ENCODE measurements at regions not wholly inside any gene's neighbourhood (a gene's known extent, or its start where the extent isn't known, plus 50 kb on each side); places are given as distances from the start of the nearest gene placed in this dataset.
"Not testable (repeated sequence)": the region's sequence is repeated elsewhere in the genome, so short reads cannot be mapped to it uniquely, and the experiment has no call there.

DNA sequence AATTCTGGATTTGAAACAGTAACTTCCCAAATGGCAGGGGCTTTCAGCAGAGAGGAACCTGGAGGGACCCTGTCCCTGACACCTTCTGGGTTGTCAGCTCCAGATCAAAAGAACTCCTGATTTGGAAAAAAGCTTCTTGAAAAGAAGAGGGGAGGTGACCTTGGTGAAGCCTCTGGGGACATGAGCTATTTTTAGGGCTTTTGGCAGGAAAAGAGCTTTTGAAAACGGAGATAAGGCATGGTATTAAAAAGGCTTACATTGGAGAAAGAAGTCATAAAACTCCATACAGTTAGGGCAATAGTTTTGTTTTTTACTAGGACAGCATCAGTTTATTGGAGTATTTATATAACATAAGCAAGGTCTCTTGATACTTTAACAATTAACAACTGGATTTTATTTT lies 72.5 kb upstream of the NIPA1 start:
- not testable (repeated sequence) for H3K79me2 ChIP-seq (ENCODE audit: control insufficient read depth, insufficient read depth, low read length); H3K36me3 ChIP-seq (ENCODE audit: control insufficient read depth, insufficient read depth, low read length); H2AFZ ChIP-seq (ENCODE audit: low read length); H3K27me3 ChIP-seq (ENCODE audit: control insufficient read depth, insufficient read depth, low read length); H3K4me2 ChIP-seq (ENCODE audit: extremely low read depth, insufficient read depth, low read length); H3K4me3 ChIP-seq (replicated peaks in 1 of 4; ENCODE audit: control extremely low read depth in 1 of 4, insufficient read depth in 1 of 4, low read depth in 3 of 4, low read length in 4 of 4); H3K4me1 ChIP-seq (ENCODE audit: control insufficient read depth, extremely low read depth, insufficient read depth, low read length); H3K9me3 ChIP-seq (ENCODE audit: control insufficient read depth, insufficient read depth, low read depth, low read length); H3K27ac ChIP-seq (ENCODE audit: insufficient read depth, low read length); DNase-seq (ENCODE audit: low read depth in 2 of 2); H4K20me1 ChIP-seq (ENCODE audit: control insufficient read depth, extremely low read depth, insufficient read depth, low read length); H3K9ac ChIP-seq (ENCODE audit: insufficient read depth, low read length)

DNA sequence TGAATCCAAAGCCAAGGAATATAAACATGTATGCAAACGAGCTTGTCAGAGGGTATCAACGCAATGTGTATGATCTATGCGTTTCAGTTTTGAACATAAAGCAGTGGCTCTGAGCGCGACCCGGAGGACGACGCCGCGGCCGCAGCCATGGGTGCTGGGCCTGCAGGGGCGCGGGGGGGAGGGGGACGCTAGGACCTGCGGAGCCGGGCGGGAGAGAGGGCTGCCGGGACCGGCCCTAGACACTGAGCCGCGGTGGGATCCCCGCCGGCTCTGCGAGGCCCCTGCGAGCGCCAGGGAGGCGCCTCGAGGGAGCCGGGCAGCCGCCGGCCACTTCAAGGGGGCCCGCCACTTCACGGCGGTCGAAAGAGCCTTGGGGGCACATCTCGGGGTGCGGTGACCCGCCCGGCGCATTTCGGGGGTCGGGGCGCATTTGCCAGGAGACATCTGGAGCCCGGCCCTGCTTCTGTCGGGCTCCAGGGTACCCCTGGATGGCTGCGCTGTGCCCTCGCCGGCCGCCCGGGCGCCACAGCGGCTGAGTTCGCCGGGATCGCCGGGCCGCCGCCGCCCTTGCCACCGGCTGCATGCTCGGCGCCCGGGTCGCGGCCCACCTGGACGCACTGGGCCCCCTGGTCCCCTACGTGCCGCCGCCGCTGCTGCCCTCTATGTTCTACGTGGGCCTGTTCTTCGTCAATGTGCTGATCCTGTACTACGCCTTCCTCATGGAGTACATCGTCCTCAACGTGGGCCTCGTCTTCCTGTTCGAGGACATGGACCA lies 71.9 kb upstream of the NIPA1 start:
- not testable (repeated sequence) for DNase-seq (ENCODE audit: low read depth in 2 of 2); H3K4me1 ChIP-seq (ENCODE audit: control insufficient read depth, extremely low read depth, insufficient read depth, low read length); H3K36me3 ChIP-seq (ENCODE audit: control insufficient read depth, insufficient read depth, low read length); H3K79me2 ChIP-seq (ENCODE audit: control insufficient read depth, insufficient read depth, low read length); H2AFZ ChIP-seq (ENCODE audit: low read length); H3K4me3 ChIP-seq (replicated peaks in 1 of 4; ENCODE audit: control extremely low read depth in 1 of 4, insufficient read depth in 1 of 4, low read depth in 3 of 4, low read length in 4 of 4); H3K4me2 ChIP-seq (ENCODE audit: extremely low read depth, insufficient read depth, low read length); H3K27me3 ChIP-seq (ENCODE audit: control insufficient read depth, insufficient read depth, low read length); H3K27ac ChIP-seq (ENCODE audit: insufficient read depth, low read length); H4K20me1 ChIP-seq (ENCODE audit: control insufficient read depth, extremely low read depth, insufficient read depth, low read length); H3K9ac ChIP-seq (ENCODE audit: insufficient read depth, low read length); H3K9me3 ChIP-seq (ENCODE audit: control insufficient read depth, insufficient read depth, low read depth, low read length)

DNA sequence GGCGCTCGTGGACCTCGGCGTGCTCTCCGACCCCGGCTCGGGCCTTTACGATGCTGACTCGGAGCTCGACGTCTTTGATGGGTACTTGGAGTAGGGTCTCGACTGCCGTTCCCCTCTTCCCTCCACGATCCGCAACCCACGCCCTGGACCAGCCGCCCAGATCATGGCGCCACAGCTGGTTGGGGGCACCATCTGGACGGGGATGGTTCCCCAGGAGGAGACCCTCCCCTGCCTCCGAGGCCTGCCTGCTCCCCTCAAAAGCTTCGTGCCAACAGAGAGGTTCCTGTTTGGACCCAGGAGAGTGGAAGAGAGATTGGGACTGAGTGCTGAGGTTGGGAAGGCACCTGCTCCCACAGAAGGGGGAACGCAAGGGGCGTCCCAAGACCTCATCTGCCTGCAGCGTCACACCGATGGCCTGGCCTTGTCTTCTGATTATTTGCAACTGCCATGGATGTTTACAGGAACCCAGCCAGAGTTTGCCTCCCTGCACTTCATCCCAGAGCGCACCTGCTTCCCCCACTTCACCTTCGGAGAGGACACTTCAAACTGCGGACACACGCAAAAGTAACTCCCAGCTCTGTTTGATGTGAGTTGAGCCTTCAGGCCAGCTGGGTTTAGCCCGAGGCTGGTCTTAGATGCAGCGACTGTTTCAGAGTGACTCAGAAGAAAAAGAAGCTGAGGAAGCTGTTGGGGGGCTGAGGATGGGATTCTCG lies 71.2 kb upstream of the NIPA1 start:
- H3K4me1 ChIP-seq (ENCODE audit: control insufficient read depth, extremely low read depth, insufficient read depth, low read length); DNase-seq (ENCODE audit: low read depth in 2 of 2); H3K27me3 ChIP-seq (ENCODE audit: control insufficient read depth, insufficient read depth, low read length); H3K36me3 ChIP-seq (ENCODE audit: control insufficient read depth, insufficient read depth, low read length); H3K4me3 ChIP-seq (replicated peaks in 1 of 4; ENCODE audit: control extremely low read depth in 1 of 4, insufficient read depth in 1 of 4, low read depth in 3 of 4, low read length in 4 of 4); H3K4me2 ChIP-seq (ENCODE audit: extremely low read depth, insufficient read depth, low read length); H3K79me2 ChIP-seq (ENCODE audit: control insufficient read depth, insufficient read depth, low read length); H3K9me3 ChIP-seq (ENCODE audit: control insufficient read depth, insufficient read depth, low read depth, low read length); H4K20me1 ChIP-seq (ENCODE audit: control insufficient read depth, extremely low read depth, insufficient read depth, low read length); H2AFZ ChIP-seq (ENCODE audit: low read length); H3K27ac ChIP-seq (ENCODE audit: insufficient read depth, low read length); H3K9ac ChIP-seq (ENCODE audit: insufficient read depth, low read length): not testable (repeated sequence)

DNA sequence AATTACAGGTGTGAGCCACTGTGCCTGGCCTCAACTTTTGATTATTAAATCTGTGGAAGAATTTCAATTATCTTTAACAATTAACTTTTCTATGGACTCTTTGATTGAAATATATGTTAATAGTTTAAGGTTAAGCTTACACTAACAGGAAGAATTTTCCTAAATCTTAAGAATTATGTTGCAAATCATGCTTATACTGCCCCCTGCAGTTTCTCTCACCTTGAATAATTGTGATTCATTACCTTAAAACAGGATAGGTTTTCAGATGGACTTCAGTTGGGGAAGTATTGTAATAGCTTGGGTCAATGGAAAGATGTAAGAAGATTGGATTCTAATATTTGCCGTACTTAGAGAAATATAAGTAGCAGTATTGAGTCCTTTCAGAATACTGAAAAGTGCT lies 66.5 kb upstream of the NIPA1 start:
- not testable (repeated sequence) for H3K27ac ChIP-seq (ENCODE audit: insufficient read depth, low read length); H3K27me3 ChIP-seq (ENCODE audit: control insufficient read depth, insufficient read depth, low read length); H3K79me2 ChIP-seq (ENCODE audit: control insufficient read depth, insufficient read depth, low read length); DNase-seq (ENCODE audit: low read depth in 2 of 2); H3K9me3 ChIP-seq (ENCODE audit: control insufficient read depth, insufficient read depth, low read depth, low read length); H3K4me1 ChIP-seq (ENCODE audit: control insufficient read depth, extremely low read depth, insufficient read depth, low read length); H3K36me3 ChIP-seq (ENCODE audit: control insufficient read depth, insufficient read depth, low read length); H3K9ac ChIP-seq (ENCODE audit: insufficient read depth, low read length); H4K20me1 ChIP-seq (ENCODE audit: control insufficient read depth, extremely low read depth, insufficient read depth, low read length); H2AFZ ChIP-seq (ENCODE audit: low read length); H3K4me3 ChIP-seq (replicated peaks in 1 of 4; ENCODE audit: control extremely low read depth in 1 of 4, insufficient read depth in 1 of 4, low read depth in 3 of 4, low read length in 4 of 4); H3K4me2 ChIP-seq (ENCODE audit: extremely low read depth, insufficient read depth, low read length)
- TF ChIP-seq, protein P1, sequence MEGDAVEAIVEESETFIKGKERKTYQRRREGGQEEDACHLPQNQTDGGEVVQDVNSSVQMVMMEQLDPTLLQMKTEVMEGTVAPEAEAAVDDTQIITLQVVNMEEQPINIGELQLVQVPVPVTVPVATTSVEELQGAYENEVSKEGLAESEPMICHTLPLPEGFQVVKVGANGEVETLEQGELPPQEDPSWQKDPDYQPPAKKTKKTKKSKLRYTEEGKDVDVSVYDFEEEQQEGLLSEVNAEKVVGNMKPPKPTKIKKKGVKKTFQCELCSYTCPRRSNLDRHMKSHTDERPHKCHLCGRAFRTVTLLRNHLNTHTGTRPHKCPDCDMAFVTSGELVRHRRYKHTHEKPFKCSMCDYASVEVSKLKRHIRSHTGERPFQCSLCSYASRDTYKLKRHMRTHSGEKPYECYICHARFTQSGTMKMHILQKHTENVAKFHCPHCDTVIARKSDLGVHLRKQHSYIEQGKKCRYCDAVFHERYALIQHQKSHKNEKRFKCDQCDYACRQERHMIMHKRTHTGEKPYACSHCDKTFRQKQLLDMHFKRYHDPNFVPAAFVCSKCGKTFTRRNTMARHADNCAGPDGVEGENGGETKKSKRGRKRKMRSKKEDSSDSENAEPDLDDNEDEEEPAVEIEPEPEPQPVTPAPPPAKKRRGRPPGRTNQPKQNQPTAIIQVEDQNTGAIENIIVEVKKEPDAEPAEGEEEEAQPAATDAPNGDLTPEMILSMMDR (conservative IDR thresholded peaks at IDR 0.05 in 1 of 2, IDR thresholded peaks at IDR 0.05 in 1 of 2; ENCODE audit: low read depth in 1 of 2, low read length in 2 of 2) = peak in 1 of 2 donors; percentile 4

DNA sequence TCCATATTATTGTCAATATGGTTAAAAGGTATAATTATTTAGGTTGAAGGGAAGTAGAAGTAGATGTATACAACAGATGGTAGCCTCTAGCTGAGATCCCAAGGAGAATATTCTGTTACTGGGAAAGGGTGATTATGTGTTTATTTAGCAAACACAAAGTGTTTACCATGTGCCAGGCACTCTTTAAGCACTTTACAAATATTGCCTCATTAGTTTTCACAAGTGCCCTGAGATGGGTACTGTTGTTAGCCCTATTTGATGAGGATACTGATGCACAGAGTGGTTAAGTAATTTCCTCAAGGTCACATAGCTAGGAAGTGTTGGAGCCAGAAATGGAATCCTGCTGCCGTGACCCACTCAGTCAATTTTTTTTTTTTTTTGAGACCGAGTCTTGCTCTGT lies 60.3 kb upstream of the NIPA1 start:
- not testable (repeated sequence) for H3K9me3 ChIP-seq (ENCODE audit: control insufficient read depth, insufficient read depth, low read depth, low read length); H4K20me1 ChIP-seq (ENCODE audit: control insufficient read depth, extremely low read depth, insufficient read depth, low read length); H3K79me2 ChIP-seq (ENCODE audit: control insufficient read depth, insufficient read depth, low read length); DNase-seq (ENCODE audit: low read depth in 2 of 2); H2AFZ ChIP-seq (ENCODE audit: low read length); H3K27ac ChIP-seq (ENCODE audit: insufficient read depth, low read length); H3K4me3 ChIP-seq (replicated peaks in 1 of 4; ENCODE audit: control extremely low read depth in 1 of 4, insufficient read depth in 1 of 4, low read depth in 3 of 4, low read length in 4 of 4); H3K4me2 ChIP-seq (ENCODE audit: extremely low read depth, insufficient read depth, low read length); H3K27me3 ChIP-seq (ENCODE audit: control insufficient read depth, insufficient read depth, low read length); H3K9ac ChIP-seq (ENCODE audit: insufficient read depth, low read length); H3K36me3 ChIP-seq (ENCODE audit: control insufficient read depth, insufficient read depth, low read length); H3K4me1 ChIP-seq (ENCODE audit: control insufficient read depth, extremely low read depth, insufficient read depth, low read length)

DNA sequence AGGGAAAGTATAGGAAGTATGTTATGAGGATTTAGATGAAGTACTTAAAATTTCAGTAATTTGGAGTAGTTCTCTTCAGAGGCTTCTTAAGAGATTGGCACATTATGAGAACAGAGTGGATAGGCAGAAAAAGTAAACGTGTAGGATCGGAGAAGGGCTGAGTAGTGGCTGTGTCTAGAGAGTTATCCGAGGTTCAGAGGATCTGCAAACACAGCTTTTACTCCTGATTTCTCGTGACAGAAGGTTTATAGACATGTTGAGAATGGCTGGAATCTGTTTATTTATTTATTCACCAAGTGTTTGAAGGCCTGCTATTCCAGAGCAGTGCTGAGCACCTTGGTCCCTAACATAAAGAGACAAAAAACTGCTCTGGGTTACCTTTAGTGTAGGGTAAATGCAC lies 51.4 kb upstream of the NIPA1 start:
- H3K9ac ChIP-seq (ENCODE audit: insufficient read depth, low read length); H3K4me3 ChIP-seq (replicated peaks in 1 of 4; ENCODE audit: control extremely low read depth in 1 of 4, insufficient read depth in 1 of 4, low read depth in 3 of 4, low read length in 4 of 4); H4K20me1 ChIP-seq (ENCODE audit: control insufficient read depth, extremely low read depth, insufficient read depth, low read length): not testable (repeated sequence)

More for the DNA sequence above, 51.4 kb upstream of the NIPA1 start:
- H3K27me3 ChIP-seq (ENCODE audit: control insufficient read depth, insufficient read depth, low read length); H3K36me3 ChIP-seq (ENCODE audit: control insufficient read depth, insufficient read depth, low read length); H3K4me1 ChIP-seq (ENCODE audit: control insufficient read depth, extremely low read depth, insufficient read depth, low read length); H3K4me2 ChIP-seq (ENCODE audit: extremely low read depth, insufficient read depth, low read length); DNase-seq (ENCODE audit: low read depth in 2 of 2); H2AFZ ChIP-seq (ENCODE audit: low read length); H3K79me2 ChIP-seq (ENCODE audit: control insufficient read depth, insufficient read depth, low read length); H3K9me3 ChIP-seq (ENCODE audit: control insufficient read depth, insufficient read depth, low read depth, low read length); H3K27ac ChIP-seq (ENCODE audit: insufficient read depth, low read length): not testable (repeated sequence)

Data from fibroblast of lung (primary cell).